GM12872 (cell line): ENCODE measurements at regions not wholly inside any gene's neighbourhood (a gene's known extent, or its start where the extent isn't known, plus 50 kb on each side); places are given as distances from the start of the nearest gene placed in this dataset.

Experiments used
- CTCF ChIP-seq: IDR thresholded peaks from 3 replicates; pipeline ENCODE4 v1.5.1; 2011; ENCODE audit warnings: low read depth, mild to moderate bottlenecking, low read length, moderate library complexity; ENCODE audit not compliant: insufficient read depth

GRCh38 chr6:40899684-40900155 lies 139.3 kb downstream of the UNC5CL start:
- TF ChIP-seq CTCF = no peak

- no peak for TF ChIP-seq CTCF
Observed at GRCh38 chr6:40898073-40898472, 140.9 kb downstream of the UNC5CL start.

DNA sequence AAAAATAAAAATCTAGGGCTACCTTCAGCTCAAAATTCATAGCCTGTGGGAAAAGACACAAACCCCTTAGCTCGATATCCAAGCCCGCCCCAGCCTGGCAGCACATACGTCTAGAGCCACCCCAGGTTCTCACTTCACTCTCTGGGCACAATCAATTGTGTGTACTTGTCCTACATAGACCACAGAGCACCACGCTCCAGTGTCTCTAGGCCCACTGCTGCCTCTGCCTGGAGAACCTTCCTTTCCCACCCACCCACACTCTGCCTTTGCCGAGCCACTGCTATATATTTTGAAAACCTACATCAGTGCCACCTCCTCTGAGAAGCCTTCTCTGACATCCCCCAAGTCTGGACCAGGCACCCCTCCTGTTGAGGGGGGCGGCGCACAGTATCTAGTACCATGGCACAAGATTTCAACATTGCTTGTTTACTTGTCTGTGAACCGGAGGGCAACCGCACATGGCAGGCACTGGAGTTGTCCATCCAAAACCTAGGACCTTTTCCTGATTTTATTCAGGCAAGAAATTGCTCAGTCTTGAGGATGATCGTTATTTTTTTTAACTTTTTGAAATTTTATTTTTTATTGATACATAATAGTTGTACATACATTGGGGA lies 141.5 kb downstream of the UNC5CL start:
- no peak for TF ChIP-seq CTCF

GRCh38 chr6:40896696-40897095 lies 142.3 kb downstream of the UNC5CL start:
- TF ChIP-seq CTCF = no peak

DNA sequence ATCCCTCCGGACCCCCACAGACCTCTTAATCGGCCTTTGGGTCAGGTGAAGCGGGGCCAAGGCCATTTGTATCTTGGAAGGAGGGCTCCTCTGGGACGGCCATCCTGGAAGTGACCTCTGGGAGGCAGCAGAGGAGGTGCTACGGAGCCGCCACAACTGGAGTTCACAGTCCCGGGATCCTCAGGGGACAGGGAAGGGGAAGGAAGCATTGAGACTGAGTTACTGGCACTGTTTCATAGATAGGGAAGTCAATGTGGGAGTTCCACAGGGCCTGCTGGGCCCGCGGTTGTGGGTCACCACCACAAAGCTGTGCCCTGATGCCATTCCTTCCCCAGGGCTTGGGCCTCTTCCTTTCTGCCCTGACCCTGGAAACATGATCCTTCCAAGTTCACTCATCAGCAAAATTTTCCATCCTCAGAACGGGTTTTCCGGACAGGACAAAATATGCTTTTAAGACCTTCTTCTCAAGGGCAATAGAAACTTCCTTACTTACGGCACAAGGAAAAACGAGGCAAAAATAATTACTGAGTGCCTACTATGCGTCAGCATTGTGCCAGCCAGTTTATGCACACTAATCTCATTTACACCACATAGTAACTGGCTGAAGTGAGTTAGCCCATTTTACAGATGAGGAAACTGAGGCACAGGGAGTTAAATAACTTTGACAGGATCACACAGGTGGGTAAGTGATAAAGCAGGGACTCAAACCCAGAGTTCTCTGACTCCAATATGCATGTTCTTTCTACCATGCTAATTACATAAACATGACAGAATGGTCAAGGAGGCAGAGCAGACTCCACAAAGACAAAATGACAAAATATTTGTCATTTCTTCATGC lies 143.8 kb downstream of the UNC5CL start:
- TF ChIP-seq CTCF = no peak; the same call in 2 of the 3 replicates

DNA sequence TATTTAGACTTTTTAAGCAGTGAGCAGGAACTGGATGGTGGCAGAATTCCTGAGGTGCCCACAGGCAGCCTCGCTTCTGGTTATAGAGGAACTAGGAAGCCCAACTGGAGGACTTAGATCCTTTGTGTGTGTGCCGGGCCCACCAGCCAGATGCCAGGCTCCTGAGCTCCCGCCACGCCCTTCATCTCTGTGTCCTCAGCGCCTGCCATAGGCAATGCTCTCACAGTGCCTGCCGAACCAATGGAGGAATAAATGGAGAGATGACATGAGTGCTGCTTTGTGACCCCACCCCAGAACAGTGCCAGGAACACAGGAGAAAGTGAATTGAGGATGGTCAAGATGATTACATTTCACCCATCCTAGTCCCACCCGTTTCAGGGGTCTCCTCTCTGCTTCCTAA lies 146.0 kb downstream of the UNC5CL start:
- TF ChIP-seq CTCF = no peak

DNA sequence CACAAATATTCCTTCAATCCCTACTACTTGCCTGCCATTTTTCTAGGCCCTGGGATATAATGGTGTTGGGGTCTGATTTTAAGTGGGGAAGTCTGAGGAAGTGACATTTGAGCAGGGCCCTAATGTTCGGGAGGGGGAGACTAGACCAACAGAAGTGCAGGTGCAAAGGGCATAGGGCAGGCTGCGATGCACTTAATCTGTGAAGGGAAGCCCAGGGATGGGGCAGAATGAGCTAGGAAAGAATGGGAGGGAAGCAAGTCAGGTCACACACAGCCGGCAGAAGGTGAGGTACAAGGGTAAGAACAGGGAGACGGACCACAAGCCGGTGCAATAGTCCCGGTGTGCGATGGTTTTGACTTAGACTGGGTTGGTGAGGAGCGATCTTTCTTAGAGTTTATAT lies 146.8 kb downstream of the UNC5CL start:
- no peak for TF ChIP-seq CTCF
